Omental fat pad (tissue), 3 donors: ENCODE measurements at regions not wholly inside any gene's neighbourhood (a gene's known extent, or its start where the extent isn't known, plus 50 kb on each side); places are given as distances from the start of the nearest gene placed in this dataset.

ENCODE experiments used
- ATAC-seq: fragments of 150-250 bp; one replicate; pipeline ENCODE4 v1.9.1; 2016; ENCODE audit warnings: mild to moderate bottlenecking, moderate library complexity; ENCODE audit not compliant: low FRiP score
- DNase-seq: peaks from one replicate; pipeline ENCODE4 v3.0.0-alpha.2; 2019; ENCODE audit warnings: low spot score
- CTCF ChIP-seq, 3 donors: fragments of 450-650 bp; IDR thresholded peaks; one replicate each; pipeline ENCODE4 v1.5.1; 2016 to 2017; ENCODE audit warnings: antibody characterized with exemption in 3 of 3, mild to moderate bottlenecking in 3 of 3, moderate library complexity in 2 of 3

- no peak for DNase-seq
- TF ChIP-seq CTCF (IDR thresholded peaks at IDR 0.05) = no peak
- no peak for ATAC-seq
Measured at GRCh38 chr4:148770848-148771247, 328.6 kb upstream of the NR3C2 start.

GRCh38 chr4:148770377-148770776 is 328.2 kb upstream of the NR3C2 start:
- no peak for TF ChIP-seq CTCF (IDR thresholded peaks at IDR 0.05)
- DNase-seq (no peak), ATAC-seq (no peak)

- ATAC-seq = no peak
- TF ChIP-seq CTCF (IDR thresholded peaks at IDR 0.05) = no peak
- no peak for DNase-seq
Measured at GRCh38 chr4:148764720-148765119, 322.5 kb upstream of the NR3C2 start.

GRCh38 chr4:148757171-148757570 is 315.0 kb upstream of the NR3C2 start:
- ATAC-seq (no peak), DNase-seq (no peak)
- TF ChIP-seq CTCF (IDR thresholded peaks at IDR 0.05) = no peak

GRCh38 chr4:148749403-148749802 is 307.2 kb upstream of the NR3C2 start:
- DNase-seq (no peak), ATAC-seq (no peak)
- no peak for TF ChIP-seq CTCF (IDR thresholded peaks at IDR 0.05)

GRCh38 chr4:148747721-148748268 is 305.6 kb upstream of the NR3C2 start:
- no peak for TF ChIP-seq CTCF (IDR thresholded peaks at IDR 0.05)
- no peak for DNase-seq
- ATAC-seq = no peak

GRCh38 chr4:148740701-148741100 is 298.5 kb upstream of the NR3C2 start:
- ATAC-seq (no peak), DNase-seq (no peak)
- TF ChIP-seq CTCF (IDR thresholded peaks at IDR 0.05) = no peak
